DND-41 (cell line): ENCODE measurements at regions not wholly inside any gene's neighbourhood (a gene's known extent, or its start where the extent isn't known, plus 50 kb on each side); places are given as distances from the start of the nearest gene placed in this dataset.

Source experiments
- ATAC-seq: fragments of 200-7000 bp; cut with Tn5 transposase; 3 replicates; pipeline ENCODE4 v1.9.1; 2021; ENCODE audit warnings: low read depth; ENCODE audit not compliant: insufficient read depth
- DNase-seq: peaks from one replicate; pipeline ENCODE4 v3.0.0-alpha.2; 2020
- H2AFZ ChIP-seq: 2 replicates; pipeline ENCODE4 v1.6.0; 2012; ENCODE audit warnings: low read depth, low read length
- H3K27ac ChIP-seq: 2 replicates; pipeline ENCODE4 v1.5.1; 2012; ENCODE audit warnings: low read length, inconsistent platforms
- H3K27me3 ChIP-seq: fragments of 200-600 bp; sonication (generic); 2 replicates; pipeline ENCODE4 v1.6.0; 2012; ENCODE audit warnings: low read length, mild to moderate bottlenecking, inconsistent platforms; ENCODE audit not compliant: insufficient read depth, poor library complexity
- H3K36me3 ChIP-seq: 2 replicates; pipeline ENCODE4 v1.5.1; 2012; ENCODE audit warnings: low read length, inconsistent platforms; ENCODE audit not compliant: insufficient read depth
- H3K4me1 ChIP-seq: 2 replicates; pipeline ENCODE4 v1.5.1; 2012; ENCODE audit warnings: mild to moderate bottlenecking, low read length; ENCODE audit not compliant: insufficient read depth
- H3K4me2 ChIP-seq: 2 replicates; pipeline ENCODE4 v1.6.0; 2012; ENCODE audit warnings: mild to moderate bottlenecking, moderate library complexity, low read length, inconsistent platforms; ENCODE audit not compliant: insufficient read depth
- H3K4me3 ChIP-seq, 2 experiments: fragments of 200-600 bp in 1 of 2; shearing (Covaris generic) in 1 of 2; 2 replicates each; pipeline ENCODE4 v1.5.1; 2012 to 2016; ENCODE audit warnings: inconsistent platforms in 2 of 2, low read length in 2 of 2, mild to moderate bottlenecking in 2 of 2, low read depth in 1 of 2, moderate library complexity in 1 of 2
- H3K79me2 ChIP-seq: 2 replicates; pipeline ENCODE4 v1.6.0; 2012; ENCODE audit warnings: low read length, inconsistent platforms; ENCODE audit not compliant: insufficient read depth
- H3K9ac ChIP-seq: 2 replicates; pipeline ENCODE4 v1.6.0; 2012; ENCODE audit warnings: low read depth, mild to moderate bottlenecking, inconsistent platforms, low read length, moderate library complexity
- H3K9me3 ChIP-seq: 2 replicates; pipeline ENCODE4 v1.5.1; 2012; ENCODE audit warnings: low read length, moderate library complexity, mild to moderate bottlenecking, inconsistent platforms; ENCODE audit not compliant: insufficient read depth, severe bottlenecking
- H4K20me1 ChIP-seq: 2 replicates; pipeline ENCODE4 v1.6.0; 2012; ENCODE audit warnings: low read length; ENCODE audit not compliant: insufficient read depth
- CTCF ChIP-seq: IDR thresholded peaks from 2 replicates; pipeline ENCODE4 v1.5.1; 2012; ENCODE audit warnings: borderline replicate concordance, low read length, moderate library complexity, mild to moderate bottlenecking; ENCODE audit not compliant: poor library complexity, severe bottlenecking; ENCODE audit errors: extremely low read depth
- EZH2 ChIP-seq: IDR thresholded peaks from 3 replicates; pipeline ENCODE4 v1.6.1; 2012; ENCODE audit warnings: borderline replicate concordance, low read depth, mild to moderate bottlenecking, moderate library complexity, low read length, inconsistent platforms; ENCODE audit not compliant: severe bottlenecking

DNA sequence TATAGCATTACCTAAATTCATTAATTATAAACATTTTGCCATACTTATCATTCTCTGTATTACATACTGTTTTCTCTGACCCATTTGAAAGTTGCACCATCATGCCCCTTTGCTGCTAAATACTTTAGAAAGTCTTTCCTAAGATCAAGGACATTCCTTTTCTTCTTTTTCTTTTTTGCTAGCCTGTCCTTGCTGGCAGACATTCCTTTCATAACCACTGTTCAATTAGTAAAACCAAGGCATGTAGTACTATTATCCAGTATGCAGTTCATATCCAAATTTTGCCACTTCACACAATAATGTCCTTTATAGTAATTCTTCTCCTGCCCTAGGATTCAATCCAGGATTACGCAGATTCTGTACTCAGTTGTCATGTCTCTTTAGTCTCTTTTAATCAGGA lies 321.0 kb upstream of the C2CD4B start:
- no peak overlapping the region for H3K9ac ChIP-seq
- H2AFZ ChIP-seq: no peak overlapping the region
- no peaks in the 10 kb centered on the region for H3K36me3 ChIP-seq
- no peak for ATAC-seq
- H3K27ac ChIP-seq: no peak overlapping the region
- H3K4me2 ChIP-seq: no peak overlapping the region
- H3K27me3 ChIP-seq: no peaks in the 10 kb centered on the region
- no peaks in the 10 kb centered on the region for H4K20me1 ChIP-seq
- no peaks in the 10 kb centered on the region for H3K79me2 ChIP-seq
- no peaks in the 10 kb centered on the region for H3K4me1 ChIP-seq
- TF ChIP-seq CTCF: no peak
- no peak for TF ChIP-seq EZH2
- no peaks in the 10 kb centered on the region for H3K9me3 ChIP-seq
- no peak for DNase-seq
- H3K4me3 ChIP-seq: no peak overlapping the region

DNA sequence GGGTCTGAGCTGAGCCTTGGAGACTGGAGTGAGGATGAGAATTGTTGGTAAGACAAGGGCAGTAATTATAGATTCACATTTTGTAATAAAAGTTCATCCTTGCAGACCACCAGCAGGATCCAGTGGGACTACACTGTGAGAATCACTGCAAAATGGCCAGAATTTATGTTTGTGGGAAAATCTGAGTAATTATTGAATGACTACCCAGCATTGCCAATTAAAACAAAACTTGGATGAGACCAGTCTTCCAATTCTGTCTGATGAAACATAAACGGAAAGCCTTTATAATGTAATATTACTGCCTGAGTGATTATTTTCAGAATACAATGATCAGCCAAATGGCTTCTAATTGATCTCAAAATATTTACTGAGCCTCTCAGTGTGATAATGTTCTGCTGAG lies 323.3 kb upstream of the C2CD4B start:
- Histone ChIP-seq H3K9me3 (no peaks in the 10 kb centered on the region), H3K36me3 (no peaks in the 10 kb centered on the region), H3K4me1 (no peaks in the 10 kb centered on the region), H3K4me2 (no peak overlapping the region), H3K79me2 (no peaks in the 10 kb centered on the region), H3K27me3 (no peaks in the 10 kb centered on the region), H3K27ac (no peak overlapping the region), H3K4me3 (no peak overlapping the region), H3K9ac (no peak overlapping the region), H4K20me1 (no peaks in the 10 kb centered on the region), H2AFZ (no peak overlapping the region)
- ATAC-seq: no peak
- TF ChIP-seq CTCF (no peak), EZH2 (no peak)
- no peak for DNase-seq

DNA sequence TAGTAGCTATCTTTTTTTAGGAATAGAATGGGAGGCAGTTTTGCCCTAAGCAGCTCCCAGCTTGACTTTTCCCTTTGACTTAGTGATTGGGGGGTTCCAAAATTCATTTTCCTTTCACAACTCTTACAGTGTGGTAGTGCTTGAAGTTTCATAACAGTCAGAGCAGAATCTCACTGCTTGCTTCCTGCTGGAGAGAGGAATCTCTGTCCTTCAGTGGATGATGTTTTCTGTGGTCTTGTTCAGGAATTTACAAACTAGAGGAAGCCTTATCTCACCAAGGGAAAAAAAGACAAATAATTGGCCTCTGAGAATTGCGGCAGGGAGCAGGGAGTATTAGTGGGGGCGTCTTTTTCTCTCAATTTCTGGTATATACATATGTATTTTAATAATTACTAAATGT lies 326.6 kb upstream of the C2CD4B start:
- no peak for DNase-seq

More for the DNA sequence above, 326.6 kb upstream of the C2CD4B start:
- ATAC-seq: no peak
- Histone ChIP-seq H3K27ac (no peak overlapping the region), H3K27me3 (no peaks in the 10 kb centered on the region), H3K9ac (no peak overlapping the region), H3K79me2 (no peaks in the 10 kb centered on the region), H3K9me3 (no peaks in the 10 kb centered on the region), H3K4me1 (no peaks in the 10 kb centered on the region), H3K4me2 (no peak overlapping the region), H3K36me3 (no peaks in the 10 kb centered on the region), H4K20me1 (no peaks in the 10 kb centered on the region), H2AFZ (no peak overlapping the region), H3K4me3 (no peak overlapping the region)
- no peak for TF ChIP-seq EZH2
- TF ChIP-seq CTCF: no peak
